Erythroblast (primary cell): ENCODE measurements at regions not wholly inside any gene's neighbourhood (a gene's known extent, or its start where the extent isn't known, plus 50 kb on each side); places are given as distances from the start of the nearest gene placed in this dataset.

Experiments used
- GATA1 ChIP-seq: IDR thresholded peaks from 2 replicates; pipeline ENCODE4 v1.6.1; 2011; ENCODE audit warnings: low read depth, mild to moderate bottlenecking, control low read depth, low read length, moderate library complexity
- POLR2A ChIP-seq: IDR thresholded peaks from 2 replicates; pipeline ENCODE4 v1.6.1; 2011; ENCODE audit warnings: mild to moderate bottlenecking, low read length

DNA sequence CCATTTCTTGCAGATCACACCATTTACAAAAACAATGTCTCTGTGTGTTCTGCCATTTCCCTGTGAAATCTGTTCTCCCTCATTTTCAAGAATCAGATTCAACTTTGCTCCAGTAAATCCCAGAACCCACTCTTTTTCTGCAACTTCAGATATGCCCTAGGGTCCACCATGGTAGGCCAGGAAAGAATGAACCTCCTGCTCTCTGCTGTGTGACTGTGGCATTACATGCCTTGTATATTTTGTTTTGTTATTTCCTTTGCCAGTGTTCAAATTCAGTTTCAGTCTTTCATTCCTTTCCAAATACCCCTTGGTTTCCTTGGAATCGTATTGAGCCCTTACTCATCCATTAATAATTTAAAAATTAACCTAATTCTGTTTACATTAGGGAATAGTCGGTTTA, 290.2 kb upstream of the VCX start:
- TF ChIP-seq POLR2A (no peak), GATA1 (no peak)
